Ectodermal cell (in vitro differentiated cells): ENCODE measurements at regions not wholly inside any gene's neighbourhood (a gene's known extent, or its start where the extent isn't known, plus 50 kb on each side); places are given as distances from the start of the nearest gene placed in this dataset.

ENCODE experiments used
- H3K27ac ChIP-seq: 2 replicates; pipeline ENCODE4 v1.7.0; 2013; ENCODE audit warnings: mild to moderate bottlenecking, low read depth, low read length; ENCODE audit not compliant: insufficient read depth, poor library complexity, severe bottlenecking
- H3K27me3 ChIP-seq: 2 replicates; pipeline ENCODE4 v1.7.0; 2013; ENCODE audit warnings: mild to moderate bottlenecking, low read length; ENCODE audit not compliant: insufficient read depth, control insufficient read depth, poor library complexity, severe bottlenecking
- H3K36me3 ChIP-seq: one replicate; pipeline ENCODE4 v1.7.0; 2013; ENCODE audit warnings: low read length; ENCODE audit not compliant: control insufficient read depth, insufficient read depth
- H3K4me1 ChIP-seq: one replicate; pipeline ENCODE4 v1.7.0; 2013; ENCODE audit warnings: low read length; ENCODE audit not compliant: control insufficient read depth, insufficient read depth
- H3K4me3 ChIP-seq: 2 replicates; pipeline ENCODE4 v1.7.0; 2013; ENCODE audit warnings: low read depth, low read length, control low read depth; ENCODE audit not compliant: insufficient read depth
- H3K9me3 ChIP-seq: 2 replicates; pipeline ENCODE4 v1.7.0; 2013; ENCODE audit warnings: mild to moderate bottlenecking, low read length, moderate library complexity; ENCODE audit not compliant: control insufficient read depth
- WGBS, 2 experiments: methylation state at CpG; one replicate each; pipeline ENCODE4 v1.1.7; 2013; ENCODE audit warnings: missing lambda C conversion rate in 2 of 2; 5-methylcytosine and 5-hydroxymethylcytosine counted together

DNA sequence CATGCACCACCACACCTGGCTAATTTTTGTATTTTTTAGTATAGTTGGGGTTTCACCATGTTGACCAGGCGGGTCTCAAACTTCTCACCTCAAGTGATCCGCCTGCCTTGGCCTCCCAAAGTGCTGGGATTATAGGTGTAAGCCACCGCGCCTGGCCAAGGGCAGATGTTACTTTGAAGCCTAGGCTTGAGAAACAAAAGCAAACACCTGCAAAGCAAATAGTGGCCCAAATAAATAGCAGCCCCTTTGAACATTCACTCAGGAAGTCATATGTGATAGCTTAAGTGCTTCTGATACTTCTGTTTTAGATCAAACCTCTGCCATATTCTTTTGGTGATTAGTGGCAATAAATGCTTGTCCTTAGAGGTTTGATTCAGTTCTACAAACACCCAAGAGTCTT, 404.5 kb upstream of the SMIM21 start:
- Histone ChIP-seq H3K4me1 (no peaks in the 10 kb centered on the region), H3K4me3 (no peak overlapping the region), H3K27me3 (no peaks in the 10 kb centered on the region), H3K36me3 (no peaks in the 10 kb centered on the region), H3K27ac (no peak overlapping the region), H3K9me3 (no peaks in the 10 kb centered on the region)
- 89 to 94% methylated on average over 4 of the region's 4 CpGs for WGBS, 2 experiments

DNA sequence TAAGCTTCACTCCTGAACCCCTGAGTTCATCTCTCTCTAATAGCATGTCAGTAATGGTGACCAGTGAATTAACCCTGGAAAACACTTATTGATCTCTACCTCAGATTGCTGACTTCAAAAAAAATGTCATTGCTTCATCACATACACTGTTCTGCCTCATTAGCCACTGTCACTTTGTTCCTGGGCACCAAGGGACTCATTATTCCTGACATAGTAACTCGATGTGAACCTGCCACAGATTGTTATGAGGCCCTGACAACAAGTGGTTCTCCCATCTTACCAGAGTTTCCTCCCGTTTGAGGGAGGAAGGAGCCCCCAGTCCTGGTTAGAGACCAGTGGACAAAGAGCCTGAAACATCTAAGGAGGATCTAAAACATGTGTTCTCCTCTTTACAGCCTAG, 403.3 kb upstream of the SMIM21 start:
- 83 to 100% methylated on average over 2 of the region's 2 CpGs for WGBS, 2 experiments
- no peaks in the 10 kb centered on the region for H3K36me3 ChIP-seq
- no peak overlapping the region for H3K4me3 ChIP-seq
- H3K27me3 ChIP-seq: no peaks in the 10 kb centered on the region
- no peaks in the 10 kb centered on the region for H3K9me3 ChIP-seq
- H3K27ac ChIP-seq: no peak overlapping the region
- no peaks in the 10 kb centered on the region for H3K4me1 ChIP-seq

DNA sequence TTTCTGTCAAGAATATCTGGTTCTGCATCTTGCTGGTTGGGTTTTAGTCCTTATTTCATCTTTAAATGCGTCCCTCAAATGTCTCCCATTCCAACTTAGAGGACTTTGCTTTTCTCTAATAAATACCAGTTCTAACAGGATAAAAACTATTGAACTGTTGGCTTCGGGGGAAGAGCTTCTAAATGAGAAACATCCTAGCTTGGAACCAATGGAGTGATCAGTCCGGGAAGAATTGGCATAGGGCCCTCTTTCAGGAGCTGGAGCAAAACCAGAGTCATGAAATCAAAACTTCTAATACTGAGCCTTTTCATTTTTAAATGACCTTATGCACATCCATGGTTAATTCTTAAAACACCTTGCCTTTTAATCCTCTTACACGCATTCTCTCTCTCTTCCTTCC, 401.6 kb upstream of the SMIM21 start:
- Histone ChIP-seq H3K36me3 (no peaks in the 10 kb centered on the region), H3K27ac (no peak overlapping the region)
- WGBS, 2 experiments: 87 to 88% methylated on average over 4 of the region's 4 CpGs

DNA sequence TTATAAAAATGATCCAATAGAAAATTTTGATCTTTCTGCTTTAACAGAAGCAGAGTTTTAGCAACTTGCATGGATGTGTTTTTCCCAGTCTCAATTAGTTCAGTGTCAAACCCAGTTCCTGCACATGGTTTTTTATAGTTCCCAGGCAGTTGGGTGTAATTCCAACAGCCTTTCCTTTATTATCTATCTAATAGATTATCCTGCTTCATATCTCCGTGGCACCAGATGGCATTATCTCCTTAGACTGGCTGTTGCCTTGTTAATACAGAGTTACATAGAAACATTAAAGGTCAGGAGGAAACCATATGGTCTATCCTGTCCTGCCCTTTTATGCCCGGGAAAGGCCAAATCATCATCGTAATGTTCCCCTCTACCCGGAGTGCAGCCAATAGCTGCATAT, 400.9 kb upstream of the SMIM21 start:
- Histone ChIP-seq H3K4me3 (no peak overlapping the region), H3K4me1 (no peaks in the 10 kb centered on the region), H3K27me3 (no peaks in the 10 kb centered on the region), H3K27ac (no peak overlapping the region), H3K36me3 (no peaks in the 10 kb centered on the region), H3K9me3 (no peaks in the 10 kb centered on the region)
- WGBS, 2 experiments: 75 to 82% methylated on average over 4 of the region's 4 CpGs

More for the DNA sequence above, 401.6 kb upstream of the SMIM21 start:
- no peaks in the 10 kb centered on the region for H3K9me3 ChIP-seq
- H3K4me3 ChIP-seq: no peak overlapping the region
- H3K27me3 ChIP-seq: no peaks in the 10 kb centered on the region
- no peaks in the 10 kb centered on the region for H3K4me1 ChIP-seq

DNA sequence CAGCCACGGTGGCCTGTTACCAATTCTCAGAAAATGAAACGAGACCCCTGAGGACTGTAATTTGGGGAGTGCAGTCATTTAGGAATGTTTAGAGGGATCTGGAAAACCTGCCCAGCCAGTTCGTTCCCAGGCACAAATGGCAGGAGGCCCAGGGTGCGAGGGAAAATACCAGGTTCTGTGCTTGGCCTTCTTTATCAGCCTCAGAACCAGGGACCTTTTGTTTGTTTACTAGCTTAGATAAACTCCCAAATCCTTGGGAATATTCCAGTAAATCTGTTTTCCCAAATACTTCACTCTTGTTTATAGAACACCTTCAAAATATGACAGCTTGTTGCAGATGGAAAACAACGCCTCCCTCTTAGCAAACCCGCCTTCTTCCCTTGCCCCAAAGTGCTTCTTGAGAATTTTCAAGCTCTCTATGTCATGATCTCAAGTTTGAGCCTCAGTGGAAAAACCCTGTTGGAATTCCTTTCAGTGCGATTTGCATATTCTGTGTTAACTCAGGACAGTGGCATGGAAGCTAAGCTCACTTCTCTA, 400.3 kb upstream of the SMIM21 start:
- no peaks in the 10 kb centered on the region for H3K36me3 ChIP-seq
- H3K27ac ChIP-seq: no peak overlapping the region
- H3K27me3 ChIP-seq: no peaks in the 10 kb centered on the region
- 88 to 91% methylated on average over 7 of the region's 7 CpGs for WGBS, 2 experiments
- H3K9me3 ChIP-seq: no peaks in the 10 kb centered on the region
- H3K4me1 ChIP-seq: no peaks in the 10 kb centered on the region
- H3K4me3 ChIP-seq: no peak overlapping the region

DNA sequence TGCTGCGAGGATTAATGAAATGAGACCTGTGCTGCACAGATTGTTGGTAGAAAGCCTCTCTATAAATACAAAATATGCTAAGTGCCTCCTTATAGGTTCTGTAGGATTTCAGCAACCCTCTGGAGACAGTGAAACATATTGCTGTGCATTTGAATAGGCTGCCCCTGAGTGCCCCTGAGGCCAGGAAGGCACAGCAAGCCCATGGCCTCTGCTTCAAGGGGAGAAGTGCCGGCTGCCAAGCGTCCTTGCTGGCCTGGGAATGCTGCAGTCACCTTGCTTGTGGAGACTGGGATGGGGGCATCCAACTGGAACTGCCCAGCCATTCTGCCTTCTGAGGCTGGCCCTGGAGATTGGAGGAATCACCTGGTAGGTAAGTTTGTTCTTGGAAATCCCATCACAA, 397.2 kb upstream of the SMIM21 start:
- WGBS, 2 experiments: 65 to 74% methylated on average over 3 of the region's 3 CpGs

DNA sequence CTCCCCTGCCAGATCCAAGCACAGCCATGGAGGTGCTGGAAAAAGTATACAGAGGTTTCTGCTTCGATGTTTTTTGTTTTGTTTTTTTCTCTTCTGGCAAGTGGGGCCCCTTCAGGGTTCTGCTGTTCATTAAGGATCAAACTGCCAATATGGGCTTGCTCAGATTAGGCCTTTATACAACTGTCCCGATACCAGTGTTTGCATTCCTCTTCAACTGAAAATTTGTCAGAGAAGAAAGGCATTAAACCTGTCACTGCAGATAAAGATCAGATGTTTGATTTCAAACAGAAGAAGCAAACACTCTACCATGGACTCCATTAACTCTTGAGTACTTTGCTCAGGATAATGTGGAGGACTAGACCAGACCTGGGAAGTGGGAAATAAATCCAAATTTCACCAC, 396.0 kb upstream of the SMIM21 start:
- H3K36me3 ChIP-seq: no peaks in the 10 kb centered on the region
- no peak overlapping the region for H3K27ac ChIP-seq
- no peaks in the 10 kb centered on the region for H3K27me3 ChIP-seq
- 88 to 92% methylated on average over 2 of the region's 2 CpGs for WGBS, 2 experiments
- no peaks in the 10 kb centered on the region for H3K4me1 ChIP-seq
- H3K9me3 ChIP-seq: no peaks in the 10 kb centered on the region
- no peak overlapping the region for H3K4me3 ChIP-seq

More for the DNA sequence above, 397.2 kb upstream of the SMIM21 start:
- no peak overlapping the region for H3K4me3 ChIP-seq
- no peaks in the 10 kb centered on the region for H3K27me3 ChIP-seq
- H3K27ac ChIP-seq: no peak overlapping the region
- H3K36me3 ChIP-seq: no peaks in the 10 kb centered on the region
- no peaks in the 10 kb centered on the region for H3K4me1 ChIP-seq
- no peaks in the 10 kb centered on the region for H3K9me3 ChIP-seq

DNA sequence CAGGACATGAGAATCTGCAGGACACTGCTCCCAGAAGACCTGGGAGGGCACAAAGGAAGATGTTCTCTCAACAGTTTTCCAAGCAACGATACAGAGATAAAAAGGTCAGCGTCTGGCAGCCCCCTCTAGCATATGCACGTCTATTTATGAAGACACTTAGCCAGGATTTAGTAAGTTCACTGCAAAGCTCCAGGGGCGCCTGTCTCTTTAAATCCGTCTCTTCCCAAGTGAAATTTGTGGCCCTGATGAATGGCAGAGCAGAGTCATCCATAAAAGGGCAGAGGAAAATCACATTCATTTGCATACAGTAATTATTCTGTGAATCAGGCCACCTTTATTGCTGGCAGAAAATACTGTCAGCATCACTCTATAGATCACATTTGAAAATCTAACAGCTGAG, 390.9 kb upstream of the SMIM21 start:
- H3K36me3 ChIP-seq: no peaks in the 10 kb centered on the region
- no peak overlapping the region for H3K27ac ChIP-seq
- H3K4me3 ChIP-seq: no peak overlapping the region
- no peaks in the 10 kb centered on the region for H3K4me1 ChIP-seq
- H3K27me3 ChIP-seq: no peaks in the 10 kb centered on the region
- WGBS, 2 experiments: 91 to 94% methylated on average over 5 of the region's 5 CpGs
- H3K9me3 ChIP-seq: no peaks in the 10 kb centered on the region

DNA sequence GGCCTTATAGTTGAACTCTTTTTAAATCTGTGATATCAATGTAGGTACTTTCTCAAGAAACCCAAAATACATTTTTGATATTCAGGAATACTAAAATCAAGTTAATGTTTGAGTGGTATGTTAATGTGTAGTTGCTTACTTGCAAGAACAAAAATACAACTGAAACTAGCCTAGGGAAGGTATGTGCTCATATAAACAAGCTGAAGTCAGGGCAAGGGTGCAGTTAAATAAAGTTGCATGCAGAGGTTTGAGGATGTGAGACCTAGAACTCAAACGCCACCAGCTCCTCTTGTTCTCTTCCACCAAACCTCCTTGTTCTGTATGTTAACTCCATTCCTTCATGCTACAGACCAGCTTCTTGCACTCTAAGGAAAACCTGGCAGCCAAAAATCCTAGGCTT, 388.3 kb upstream of the SMIM21 start:
- 89 to 97% methylated on average over 1 of the region's 1 CpG for WGBS, 2 experiments
- no peaks in the 10 kb centered on the region for H3K36me3 ChIP-seq
- H3K27ac ChIP-seq: no peak overlapping the region
- no peak overlapping the region for H3K4me3 ChIP-seq
- no peaks in the 10 kb centered on the region for H3K4me1 ChIP-seq
- H3K9me3 ChIP-seq: no peaks in the 10 kb centered on the region
- H3K27me3 ChIP-seq: no peaks in the 10 kb centered on the region

DNA sequence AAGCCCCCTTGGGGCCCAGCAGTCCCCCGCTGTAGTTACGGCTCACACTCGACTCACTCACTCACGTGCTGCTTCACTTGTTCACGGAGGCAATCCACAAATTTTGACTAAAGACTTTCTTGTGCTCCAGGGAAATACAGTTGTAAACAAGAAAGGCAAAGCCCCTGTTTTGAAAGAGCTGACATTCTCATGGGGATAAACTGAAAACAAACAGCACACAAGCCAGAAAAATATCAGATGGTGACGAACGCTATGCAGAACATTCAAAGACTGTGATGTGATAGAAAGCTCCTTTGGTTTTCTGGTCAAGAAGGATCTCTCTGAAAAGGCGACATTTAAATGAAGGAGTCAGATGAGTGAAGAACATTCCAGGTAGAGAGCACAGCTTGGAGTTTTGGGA, 385.3 kb upstream of the SMIM21 start:
- Histone ChIP-seq H3K9me3 (no peaks in the 10 kb centered on the region), H3K27ac (no peak overlapping the region), H3K36me3 (no peaks in the 10 kb centered on the region), H3K27me3 (no peaks in the 10 kb centered on the region), H3K4me3 (no peak overlapping the region), H3K4me1 (no peaks in the 10 kb centered on the region)
- 94 to 96% methylated on average over 8 of the region's 8 CpGs for WGBS, 2 experiments

DNA sequence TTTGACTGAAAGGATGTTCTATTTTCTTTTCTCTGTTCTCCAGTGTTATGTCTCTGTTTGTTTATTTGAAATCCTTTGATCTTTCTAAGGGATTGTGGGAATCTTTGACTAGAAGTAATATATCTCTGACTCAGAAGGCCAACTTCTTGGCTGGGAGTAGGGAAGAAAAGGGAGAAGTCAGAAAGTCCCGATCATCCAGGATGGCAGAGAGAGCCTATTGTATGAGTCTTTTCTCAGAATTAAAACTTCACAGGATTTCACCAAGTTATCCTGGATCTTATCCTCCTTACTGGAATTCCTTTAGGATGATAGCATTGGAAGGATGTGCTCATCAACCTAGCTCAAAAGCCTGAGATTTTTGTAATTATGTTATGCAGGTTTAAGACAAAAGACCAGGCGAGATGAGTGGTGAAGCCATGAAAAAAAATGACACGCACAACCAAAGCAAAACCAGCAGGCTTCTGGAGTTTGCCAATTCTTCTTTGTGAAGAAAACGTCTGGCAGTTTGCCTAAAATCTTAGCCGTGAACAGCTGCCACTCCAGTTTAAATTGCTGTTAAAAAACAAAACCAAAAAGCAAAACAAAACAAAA, 383.6 kb upstream of the SMIM21 start:
- 81 to 83% methylated on average over 5 of the region's 5 CpGs for WGBS, 2 experiments
- H3K4me3 ChIP-seq: no peak overlapping the region
- H3K36me3 ChIP-seq: no peaks in the 10 kb centered on the region
- no peaks in the 10 kb centered on the region for H3K27me3 ChIP-seq
- H3K4me1 ChIP-seq: no peaks in the 10 kb centered on the region
- H3K9me3 ChIP-seq: no peaks in the 10 kb centered on the region
- no peak overlapping the region for H3K27ac ChIP-seq
